C4-2B (cell line): ENCODE measurements at regions not wholly inside any gene's neighbourhood (a gene's known extent, or its start where the extent isn't known, plus 50 kb on each side); places are given as distances from the start of the nearest gene placed in this dataset.
A peak's percentile ranks its signal among the peaks of the same experiment; 100 is the strongest.

Experiments
- H3K27ac ChIP-seq: fragments of 450-650 bp; 2 replicates; pipeline ENCODE4 v1.5.1; 2017
- ZFX ChIP-seq: fragments of 450-650 bp; IDR thresholded peaks from 2 replicates; pipeline ENCODE4 v1.6.1; 2017
- TF ChIP-seq, protein P1 (sequence below): fragments of 450-650 bp; conservative IDR thresholded peaks from 2 replicates; pipeline ENCODE4 v1.5.1; 2017; ENCODE audit warnings: mild to moderate bottlenecking

DNA sequence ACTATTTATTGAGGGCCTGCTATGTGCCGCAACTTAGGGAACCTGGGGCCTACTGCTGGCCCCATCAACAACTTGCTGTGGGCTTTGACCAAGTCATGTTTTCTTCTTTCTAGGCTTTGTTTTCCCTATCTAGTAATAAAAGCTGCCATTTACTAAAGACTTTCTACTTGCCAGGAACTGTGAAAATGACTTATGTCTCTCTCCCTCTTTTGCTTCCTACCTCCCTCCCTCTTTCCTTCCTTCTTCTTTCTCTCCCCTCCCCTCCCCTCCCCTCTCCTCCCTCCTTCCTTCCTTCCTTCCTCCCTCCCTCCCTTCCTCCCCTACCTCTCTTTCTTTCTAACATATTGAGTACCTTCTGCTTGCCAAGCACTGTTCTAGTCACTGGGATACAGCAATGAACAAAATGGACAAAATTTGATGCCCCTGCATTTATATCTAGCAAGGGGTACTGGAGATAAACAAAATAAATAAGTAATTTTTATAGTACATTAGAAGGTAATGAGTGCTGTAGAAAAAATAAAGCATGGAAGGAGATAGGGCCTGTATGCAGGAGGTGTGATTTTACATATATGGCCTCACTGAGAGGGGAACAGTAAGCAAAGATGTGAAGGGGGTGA lies 170.3 kb upstream of the USP24 start:
- TF ChIP-seq, protein P1, sequence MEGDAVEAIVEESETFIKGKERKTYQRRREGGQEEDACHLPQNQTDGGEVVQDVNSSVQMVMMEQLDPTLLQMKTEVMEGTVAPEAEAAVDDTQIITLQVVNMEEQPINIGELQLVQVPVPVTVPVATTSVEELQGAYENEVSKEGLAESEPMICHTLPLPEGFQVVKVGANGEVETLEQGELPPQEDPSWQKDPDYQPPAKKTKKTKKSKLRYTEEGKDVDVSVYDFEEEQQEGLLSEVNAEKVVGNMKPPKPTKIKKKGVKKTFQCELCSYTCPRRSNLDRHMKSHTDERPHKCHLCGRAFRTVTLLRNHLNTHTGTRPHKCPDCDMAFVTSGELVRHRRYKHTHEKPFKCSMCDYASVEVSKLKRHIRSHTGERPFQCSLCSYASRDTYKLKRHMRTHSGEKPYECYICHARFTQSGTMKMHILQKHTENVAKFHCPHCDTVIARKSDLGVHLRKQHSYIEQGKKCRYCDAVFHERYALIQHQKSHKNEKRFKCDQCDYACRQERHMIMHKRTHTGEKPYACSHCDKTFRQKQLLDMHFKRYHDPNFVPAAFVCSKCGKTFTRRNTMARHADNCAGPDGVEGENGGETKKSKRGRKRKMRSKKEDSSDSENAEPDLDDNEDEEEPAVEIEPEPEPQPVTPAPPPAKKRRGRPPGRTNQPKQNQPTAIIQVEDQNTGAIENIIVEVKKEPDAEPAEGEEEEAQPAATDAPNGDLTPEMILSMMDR, result no peak
- no peak for TF ChIP-seq ZFX
- no peak overlapping the region for H3K27ac ChIP-seq

DNA sequence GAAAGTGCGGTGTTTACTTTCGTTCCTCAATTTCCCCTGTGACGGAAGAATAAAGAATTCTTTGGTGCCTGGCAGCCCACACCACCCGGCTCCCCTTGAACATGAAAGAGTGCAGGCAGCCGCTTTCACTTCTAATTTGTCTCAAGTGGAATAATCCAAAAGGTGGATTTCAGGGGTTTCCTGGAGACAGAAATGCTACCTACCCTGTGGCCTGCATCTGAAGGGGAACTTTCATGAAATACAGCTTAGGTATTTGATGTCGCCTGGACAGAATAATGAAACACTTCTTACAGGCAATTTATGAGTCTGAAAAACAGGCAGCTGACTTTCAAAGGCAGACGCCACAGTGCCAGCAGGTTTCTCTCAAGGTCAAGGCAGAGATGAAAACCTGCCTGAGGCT lies 169.5 kb upstream of the USP24 start:
- no peak for TF ChIP-seq ZFX
- TF ChIP-seq, protein P1, result no peak
- no peak overlapping the region for H3K27ac ChIP-seq

DNA sequence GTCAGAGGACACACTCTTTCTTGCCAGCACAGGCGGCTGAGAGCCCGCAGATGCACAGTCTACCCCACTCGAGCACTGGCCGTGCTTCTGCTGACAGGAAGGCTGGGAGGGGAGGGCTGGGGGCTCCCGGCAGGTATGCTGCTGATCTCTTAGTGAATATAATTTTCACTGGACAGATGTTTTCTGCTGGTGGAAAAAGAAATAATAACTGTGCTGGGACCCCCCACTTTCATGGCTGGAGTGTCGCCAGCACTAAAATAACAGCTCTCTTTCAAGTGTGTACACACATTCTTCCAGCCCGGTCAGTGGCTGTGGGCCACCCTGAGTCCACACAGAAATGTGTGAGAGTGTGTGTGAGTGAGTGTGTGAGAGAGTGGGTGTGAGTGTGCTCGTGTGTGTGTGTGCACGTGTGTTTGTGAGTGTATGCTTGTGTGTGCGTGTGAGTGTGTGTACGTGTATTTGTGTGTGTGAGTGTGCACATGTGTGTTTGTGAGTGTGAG lies 167.7 kb upstream of the USP24 start:
- no peak overlapping the region for H3K27ac ChIP-seq

DNA sequence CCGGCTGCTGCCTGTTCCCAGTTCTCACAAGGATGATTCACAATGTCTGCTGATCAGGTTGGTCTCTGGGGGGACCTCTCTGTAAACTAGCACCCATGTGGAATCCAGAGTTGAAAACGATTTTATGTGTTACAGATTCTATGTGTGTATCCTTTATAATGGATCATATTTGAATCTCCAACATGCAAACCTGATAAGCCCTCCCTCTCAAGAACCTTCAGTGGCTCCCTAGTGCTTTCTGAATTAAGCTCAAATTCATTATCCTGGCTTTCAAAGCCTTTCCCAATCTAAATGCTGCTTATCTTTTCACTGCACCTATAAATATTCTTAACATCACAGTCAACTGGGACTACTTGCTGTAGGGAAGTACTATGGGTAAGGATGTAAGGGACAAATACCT lies 166.8 kb upstream of the USP24 start:
- no peak overlapping the region for H3K27ac ChIP-seq

More for the DNA sequence above, 167.7 kb upstream of the USP24 start:
- TF ChIP-seq, protein P1, result no peak
- no peak for TF ChIP-seq ZFX

DNA sequence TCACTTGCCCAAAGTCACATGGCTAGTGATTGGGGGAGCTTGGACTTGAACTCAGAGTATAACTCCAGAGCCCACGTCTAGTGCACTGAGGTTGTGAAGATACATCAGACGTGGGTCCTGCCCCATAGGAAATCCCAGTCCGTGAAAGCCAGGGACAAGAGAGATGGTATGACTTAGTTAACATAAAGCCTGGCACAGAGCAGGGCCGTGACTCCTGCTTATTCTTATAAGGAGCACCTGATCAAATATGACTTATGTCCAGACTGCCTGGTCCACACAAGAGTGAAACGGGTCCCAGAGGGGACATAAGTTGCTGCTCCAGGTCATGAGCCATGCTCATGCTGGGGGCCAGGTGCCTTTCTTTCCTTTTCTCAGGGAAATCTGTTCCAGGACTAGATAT lies 166.3 kb upstream of the USP24 start:
- H3K27ac ChIP-seq, result no peak overlapping the region
- TF ChIP-seq ZFX, result no peak
- TF ChIP-seq, protein P1, result no peak

More for the DNA sequence above, 166.8 kb upstream of the USP24 start:
- TF ChIP-seq ZFX, result no peak
- TF ChIP-seq, protein P1, result no peak

DNA sequence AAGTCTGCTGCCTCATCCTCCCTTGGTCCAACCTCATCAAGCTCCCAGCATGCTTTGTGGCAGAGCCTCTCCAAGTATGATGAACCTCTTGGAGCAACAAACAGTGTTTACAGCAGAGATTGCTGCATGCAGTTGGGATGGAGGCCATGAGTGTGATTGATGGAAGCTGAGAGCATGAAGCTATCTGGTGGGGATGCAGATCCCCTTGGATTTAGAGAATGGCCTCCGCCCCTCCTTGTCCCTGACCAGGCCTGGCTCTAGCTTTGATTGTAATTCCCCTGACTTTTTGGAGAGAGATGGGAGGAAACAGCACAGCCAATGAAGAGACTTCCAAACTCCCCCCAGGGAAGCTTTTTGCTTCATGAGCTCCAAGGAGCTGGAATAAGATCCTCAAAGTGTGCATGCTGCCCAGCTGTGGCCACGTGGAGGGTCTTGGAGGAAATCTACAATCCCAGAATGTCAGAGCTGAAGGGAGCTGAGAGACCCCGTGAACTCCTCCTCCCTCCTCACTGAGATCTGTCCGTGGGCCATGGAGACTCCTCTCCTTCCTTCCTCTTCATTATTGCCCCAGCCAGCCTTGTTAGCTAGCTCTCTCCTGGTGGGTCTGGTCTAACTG lies 165.3 kb upstream of the USP24 start:
- H3K27ac ChIP-seq, result no peak overlapping the region
- TF ChIP-seq, protein P1, result no peak
- no peak for TF ChIP-seq ZFX

DNA sequence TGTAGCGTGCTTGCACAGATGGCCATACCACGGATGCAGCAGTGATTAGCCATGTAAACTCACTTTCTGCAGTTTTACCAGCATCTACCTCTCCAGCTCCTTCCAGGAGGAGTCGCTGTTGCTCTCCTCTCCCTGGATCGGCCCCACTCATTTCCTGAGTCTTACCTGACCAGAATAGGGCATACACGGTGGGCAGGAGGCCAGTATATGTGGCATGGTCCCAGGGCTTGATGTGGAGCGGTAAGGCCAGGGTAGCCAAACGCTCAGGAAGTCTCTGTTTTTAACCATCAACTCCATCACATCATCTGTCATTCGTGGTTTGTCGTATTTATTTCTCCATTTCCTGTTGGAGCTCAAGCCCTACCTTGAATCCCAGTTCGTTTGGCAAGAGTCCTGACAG lies 163.4 kb upstream of the USP24 start:
- no peak for TF ChIP-seq ZFX
- TF ChIP-seq, protein P1, result peak; percentile 86
- H3K27ac ChIP-seq, result no peak overlapping the region
